Neutrophil (primary cell): ENCODE measurements at regions not wholly inside any gene's neighbourhood (a gene's known extent, or its start where the extent isn't known, plus 50 kb on each side); places are given as distances from the start of the nearest gene placed in this dataset.
"Not testable (repeated sequence)": the region's sequence is repeated elsewhere in the genome, so short reads cannot be mapped to it uniquely, and the experiment has no call there.

Experiments
- H3K27ac ChIP-seq: fragments of 200-600 bp; sonication (generic); 2 replicates; pipeline ENCODE4 v1.5.1; 2016; ENCODE audit warnings: mild to moderate bottlenecking, moderate library complexity
- H3K27me3 ChIP-seq: fragments of 200-600 bp; sonication (generic); 2 replicates; pipeline ENCODE4 v1.6.0; 2016; ENCODE audit warnings: mild to moderate bottlenecking
- H3K36me3 ChIP-seq: fragments of 200-600 bp; sonication (generic); 2 replicates; pipeline ENCODE4 v1.5.1; 2017
- H3K4me1 ChIP-seq, 2 experiments: fragments of 200-600 bp in 1 of 2; sonication (generic) in 1 of 2; 1 replicate in 1 of 2; 2 replicates in 1 of 2; pipeline versions ENCODE4 v1.5.1 to v1.6.1; 2013 to 2016; ENCODE audit warnings: low read depth in 1 of 2, low read length in 1 of 2, mild to moderate bottlenecking in 1 of 2, moderate library complexity in 1 of 2; ENCODE audit not compliant: control insufficient read depth in 1 of 2, insufficient read depth in 1 of 2
- H3K4me3 ChIP-seq, 2 experiments: fragments of 200-600 bp in 1 of 2; sonication (generic) in 1 of 2; 1 replicate in 1 of 2; 2 replicates in 1 of 2; pipeline ENCODE4 v1.5.1; 2013 to 2016; ENCODE audit warnings: low read depth in 1 of 2, low read length in 1 of 2, mild to moderate bottlenecking in 1 of 2, moderate library complexity in 1 of 2
- H3K9me3 ChIP-seq: fragments of 200-600 bp; sonication (generic); 2 replicates; pipeline ENCODE4 v1.5.1; 2016
- TF ChIP-seq, protein P1 (sequence below): fragments of 200-600 bp; sonication (generic); IDR thresholded peaks from 2 replicates; pipeline ENCODE4 v1.5.1; 2016; ENCODE audit warnings: antibody characterized with exemption

GRCh38 chrX:10988653-10989052, 122.5 kb upstream of the HCCS start:
- no peaks in the 10 kb centered on the region for H3K27me3 ChIP-seq
- no peaks in the 10 kb centered on the region for H3K9me3 ChIP-seq
- TF ChIP-seq, protein P1, sequence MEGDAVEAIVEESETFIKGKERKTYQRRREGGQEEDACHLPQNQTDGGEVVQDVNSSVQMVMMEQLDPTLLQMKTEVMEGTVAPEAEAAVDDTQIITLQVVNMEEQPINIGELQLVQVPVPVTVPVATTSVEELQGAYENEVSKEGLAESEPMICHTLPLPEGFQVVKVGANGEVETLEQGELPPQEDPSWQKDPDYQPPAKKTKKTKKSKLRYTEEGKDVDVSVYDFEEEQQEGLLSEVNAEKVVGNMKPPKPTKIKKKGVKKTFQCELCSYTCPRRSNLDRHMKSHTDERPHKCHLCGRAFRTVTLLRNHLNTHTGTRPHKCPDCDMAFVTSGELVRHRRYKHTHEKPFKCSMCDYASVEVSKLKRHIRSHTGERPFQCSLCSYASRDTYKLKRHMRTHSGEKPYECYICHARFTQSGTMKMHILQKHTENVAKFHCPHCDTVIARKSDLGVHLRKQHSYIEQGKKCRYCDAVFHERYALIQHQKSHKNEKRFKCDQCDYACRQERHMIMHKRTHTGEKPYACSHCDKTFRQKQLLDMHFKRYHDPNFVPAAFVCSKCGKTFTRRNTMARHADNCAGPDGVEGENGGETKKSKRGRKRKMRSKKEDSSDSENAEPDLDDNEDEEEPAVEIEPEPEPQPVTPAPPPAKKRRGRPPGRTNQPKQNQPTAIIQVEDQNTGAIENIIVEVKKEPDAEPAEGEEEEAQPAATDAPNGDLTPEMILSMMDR = no peak
- no peaks in the 10 kb centered on the region for H3K4me1 ChIP-seq
- no peak overlapping the region for H3K27ac ChIP-seq
- no peak overlapping the region for H3K4me3 ChIP-seq
- H3K36me3 ChIP-seq = no peaks in the 10 kb centered on the region

DNA sequence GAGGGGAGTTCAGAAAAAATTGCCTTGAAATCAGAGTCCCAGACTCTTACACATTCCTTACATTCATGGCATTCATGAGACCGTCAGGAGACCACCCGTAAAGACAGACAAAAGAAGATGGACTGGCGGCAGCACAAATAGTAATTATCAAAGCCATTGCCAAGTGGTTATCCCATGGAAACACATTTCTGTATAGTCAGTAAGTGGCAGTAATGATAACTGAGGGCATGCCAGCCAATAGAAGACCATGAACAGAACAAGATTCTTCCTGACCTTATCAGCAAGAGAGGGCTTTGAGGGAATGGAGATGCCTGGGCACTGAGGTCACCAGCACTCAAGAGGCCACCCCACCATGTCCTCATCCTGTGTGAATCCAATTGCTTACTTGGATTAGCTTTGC, 121.7 kb upstream of the HCCS start:
- Histone ChIP-seq H3K27ac (no peak overlapping the region), H3K9me3 (no peaks in the 10 kb centered on the region), H3K27me3 (no peaks in the 10 kb centered on the region), H3K36me3 (no peaks in the 10 kb centered on the region), H3K4me1 (no peaks in the 10 kb centered on the region), H3K4me3 (no peak overlapping the region)
- TF ChIP-seq, protein P1 = no peak

- H3K4me1 ChIP-seq = no peaks in the 10 kb centered on the region
- H3K9me3 ChIP-seq = no peaks in the 10 kb centered on the region
- no peak overlapping the region for H3K27ac ChIP-seq
- no peak overlapping the region for H3K4me3 ChIP-seq
- H3K27me3 ChIP-seq = no peaks in the 10 kb centered on the region
- H3K36me3 ChIP-seq = no peaks in the 10 kb centered on the region
- TF ChIP-seq, protein P1 = no peak
These were observed 120.7 kb upstream of the HCCS start for GRCh38 chrX:10990418-10990817.

- TF ChIP-seq, protein P1 = no peak
- Histone ChIP-seq H3K4me1 (no peaks in the 10 kb centered on the region), H3K27ac (no peak overlapping the region), H3K36me3 (no peaks in the 10 kb centered on the region), H3K27me3 (no peaks in the 10 kb centered on the region), H3K4me3 (no peak overlapping the region), H3K9me3 (no peaks in the 10 kb centered on the region)
These were observed 120.2 kb upstream of the HCCS start for GRCh38 chrX:10990976-10991375.

- TF ChIP-seq, protein P1 = no peak
- Histone ChIP-seq H3K27ac (no peak overlapping the region), H3K9me3 (no peaks in the 10 kb centered on the region), H3K36me3 (no peaks in the 10 kb centered on the region), H3K4me3 (no peak overlapping the region), H3K4me1 (no peaks in the 10 kb centered on the region), H3K27me3 (no peaks in the 10 kb centered on the region)
These were observed 119.0 kb upstream of the HCCS start for GRCh38 chrX:10992110-10992509.

- H3K9me3 ChIP-seq, H3K27ac ChIP-seq, H3K4me3 ChIP-seq, H3K36me3 ChIP-seq, H3K27me3 ChIP-seq, H3K4me1 ChIP-seq: not testable (repeated sequence)
These were observed 104.1 kb upstream of the HCCS start for GRCh38 chrX:11007076-11007475.
